Left cardiac atrium (tissue), 4 donors: ENCODE measurements at regions not wholly inside any gene's neighbourhood (a gene's known extent, or its start where the extent isn't known, plus 50 kb on each side); places are given as distances from the start of the nearest gene placed in this dataset.
"Not testable (repeated sequence)": the region's sequence is repeated elsewhere in the genome, so short reads cannot be mapped to it uniquely, and the experiment has no call there.

Source experiments
- ATAC-seq, 2 donors: fragments of 200-7000 bp; cut with Tn5 transposase; one replicate each; pipeline ENCODE4 v1.9.1; 2020; ENCODE audit warnings: mild to moderate bottlenecking in 2 of 2, moderate library complexity in 2 of 2
- DNase-seq: peaks from one replicate; pipeline ENCODE4 v3.0.0-alpha.2; 2020
- intact Hi-C, 2 donors: fragments of 100-400 bp; cut with DNase I; formaldehyde crosslinking; loops; one replicate each; pipeline versions ENCODE4 v1.14.1 to v1.15.1; 2022 to 2023
- donor health status: DM: no; HTN: yes; CAD: no.
- donor health status: DM: no; HTN: yes; CAD: no; lungs with severe emphysema.
- donor health status: DM: yes; HTN: yes; CAD: no.
- donor health status: Dilated cardiomyopathy.

- no peak for ATAC-seq
- no peak for DNase-seq
- intact Hi-C loops = no loop called here
Observed at GRCh38 chr18:73043211-73043610, 175.4 kb upstream of the NETO1 start.

- ATAC-seq = no peak
- DNase-seq = no peak
- intact Hi-C loops = no loop called here
Observed at GRCh38 chr18:73040247-73040646, 172.5 kb upstream of the NETO1 start.

GRCh38 chr18:73038336-73038735, 170.5 kb upstream of the NETO1 start:
- intact Hi-C loops = no loop called here
- ATAC-seq (no peak), DNase-seq (no peak)

- no peak for ATAC-seq
- intact Hi-C loops = no loop called here
- DNase-seq = no peak
Observed at GRCh38 chr18:73023975-73024374, 156.2 kb upstream of the NETO1 start.

- ATAC-seq = no peak
- DNase-seq = no peak
- intact Hi-C loops = no loop called here
Observed at GRCh38 chr18:73009691-73010090, 141.9 kb upstream of the NETO1 start.

- peak in 1 of 2 donors; percentile 51 for ATAC-seq
- no peak for DNase-seq
- intact Hi-C loops = no loop called here
Observed at GRCh38 chr18:73007915-73008308, 140.1 kb upstream of the NETO1 start.

- ATAC-seq (no peak), DNase-seq (no peak)
- intact Hi-C loops = no loop called here
Observed at GRCh38 chr18:73007195-73007914, 139.6 kb upstream of the NETO1 start.

GRCh38 chr18:73006331-73006730, 138.5 kb upstream of the NETO1 start:
- DNase-seq = no peak
- peak; percentile 71 to 83 for ATAC-seq
- intact Hi-C loops = no loop called here

GRCh38 chr18:73004260-73004659, 136.5 kb upstream of the NETO1 start:
- intact Hi-C loops = no loop called here
- DNase-seq (no peak), ATAC-seq (no peak)

- intact Hi-C loops = no loop called here
- DNase-seq = no peak
- ATAC-seq = no peak
Observed at GRCh38 chr18:72999971-73000607, 132.3 kb upstream of the NETO1 start.

- no peak for DNase-seq
- ATAC-seq = no peak
- intact Hi-C loops = no loop called here
Observed at GRCh38 chr18:72995558-72995957, 127.8 kb upstream of the NETO1 start.

GRCh38 chr18:72993250-72993649, 125.5 kb upstream of the NETO1 start:
- no peak for DNase-seq
- no peak for ATAC-seq
- intact Hi-C loops = no loop called here

- intact Hi-C loops = no loop called here
- no peak for ATAC-seq
Observed at GRCh38 chr18:72991379-72991778, 123.6 kb upstream of the NETO1 start.

GRCh38 chr18:72987570-72987969, 119.8 kb upstream of the NETO1 start:
- ATAC-seq, intact Hi-C loops, DNase-seq: not testable (repeated sequence)

More at GRCh38 chr18:72991379-72991778, 123.6 kb upstream of the NETO1 start:
- no peak for DNase-seq

GRCh38 chr18:72986103-72986502, 118.3 kb upstream of the NETO1 start:
- intact Hi-C loops = no loop called here
- DNase-seq (no peak), ATAC-seq (no peak)

- ATAC-seq = no peak
- no peak for DNase-seq
- intact Hi-C loops = no loop called here
Observed at GRCh38 chr18:72985686-72986085, 117.9 kb upstream of the NETO1 start.

- DNase-seq (no peak), ATAC-seq (no peak)
- intact Hi-C loops = no loop called here
Observed at GRCh38 chr18:72984290-72984689, 116.5 kb upstream of the NETO1 start.

GRCh38 chr18:72973841-72974240, 106.1 kb upstream of the NETO1 start:
- ATAC-seq = no peak
- intact Hi-C loops = no loop called here
- no peak for DNase-seq

- DNase-seq = no peak
- intact Hi-C loops = no loop called here
Observed at GRCh38 chr18:72965616-72966015, 97.8 kb upstream of the NETO1 start.

GRCh38 chr18:72958195-72958594, 90.4 kb upstream of the NETO1 start:
- ATAC-seq, DNase-seq, intact Hi-C loops: not testable (repeated sequence)

More at GRCh38 chr18:72965616-72966015, 97.8 kb upstream of the NETO1 start:
- no peak for ATAC-seq

GRCh38 chr18:72948439-72948838, 80.7 kb upstream of the NETO1 start:
- intact Hi-C loops = no loop called here
- ATAC-seq (no peak), DNase-seq (no peak)
